ENCODE measurements at regions not wholly inside any gene's neighbourhood (a gene's known extent, or its start where the extent isn't known, plus 50 kb on each side); places are given as distances from the start of the nearest gene placed in this dataset.

DNA sequence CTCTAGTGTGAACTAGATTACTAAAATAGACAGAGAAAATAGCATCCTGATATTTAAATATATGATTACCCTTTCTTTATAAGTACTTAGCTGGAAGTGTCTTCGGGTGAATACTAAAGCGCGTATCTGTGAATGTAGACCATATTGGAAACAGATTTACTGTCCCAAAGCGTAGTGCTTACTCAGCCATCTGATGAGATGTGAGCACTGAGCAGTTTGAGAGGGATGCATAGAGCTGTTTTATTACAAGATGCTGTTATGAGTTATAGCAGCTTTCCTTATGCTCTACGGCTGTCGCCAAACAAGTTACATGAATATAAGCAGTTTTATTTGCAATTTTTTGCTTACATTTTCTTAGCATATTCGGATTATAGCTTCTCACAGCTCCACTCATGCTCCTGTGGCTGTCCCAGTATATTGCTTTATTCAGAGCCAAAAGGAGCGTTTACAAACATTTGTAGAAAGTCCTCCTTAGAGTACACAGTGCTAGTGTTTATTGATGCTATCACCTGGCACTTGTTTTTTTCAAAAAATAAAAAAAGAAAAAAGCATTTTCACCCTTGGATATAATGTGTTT is 981.4 kb upstream of the WWC1 start:
- Histone ChIP-seq H3K4me3 (replicated peaks in 1 of 3; ENCODE audit: insufficient read depth in 1 of 3, low read depth in 1 of 3, low read length in 3 of 3) (no peak overlapping the region), H3K27ac (ENCODE audit: insufficient read depth, low read depth, low read length) (no peak overlapping the region), H3K9me1 (replicated peaks; ENCODE audit: control insufficient read depth, extremely low read depth, insufficient read depth, low read length) (no peaks in the 10 kb centered on the region), H3K4me2 (ENCODE audit: insufficient read depth, low read length) (no peak overlapping the region), H3K36me3 (ENCODE audit: control insufficient read depth in 2 of 2, extremely low read depth in 1 of 2, insufficient read depth in 2 of 2, low read length in 2 of 2) (no peaks in the 10 kb centered on the region), H2AFZ (ENCODE audit: low read depth, low read length) (no peak overlapping the region), H3K79me2 (ENCODE audit: control insufficient read depth, insufficient read depth, low read length) (no peaks in the 10 kb centered on the region), H3K27me3 (ENCODE audit: control insufficient read depth in 2 of 2, insufficient read depth in 2 of 2, low read length in 2 of 2) (peaks cover 0 to 4% of the 10 kb centered on the region in 2 experiments), H4K20me1 (replicated peaks; ENCODE audit: control insufficient read depth, extremely low read depth, insufficient read depth, low read length) (no peaks in the 10 kb centered on the region), H3K4me1 (ENCODE audit: control insufficient read depth, extremely low read depth, insufficient read depth, low read length) (no peaks in the 10 kb centered on the region), H3K9me3 (replicated peaks; ENCODE audit: control insufficient read depth, insufficient read depth, low read length) (no peaks in the 10 kb centered on the region), H3K9ac (replicated peaks; ENCODE audit: extremely low read depth, insufficient read depth, low read length) (no peak overlapping the region)
- no peak for DNase-seq (ENCODE audit: low read depth, low spot score)
- dilution Hi-C loops (cut with MboI; ENCODE audit: extremely low pct_ligation_motif_present, low sequenced_read_pairs) (no loop called here), intact Hi-C loops (cut with micrococcal nuclease) (no loop called here)
- TF ChIP-seq GATA2 (IDR thresholded peaks at IDR 0.05; ENCODE audit: insufficient read depth, insufficient read length, low read depth, low read length) (no peak), POLR2A (IDR thresholded peaks at IDR 0.05; ENCODE audit: low read depth, low read length) (no peak), POLR2AphosphoS5 (IDR thresholded peaks at IDR 0.05; ENCODE audit: insufficient read depth, low read depth, low read length) (no peak)
- TF ChIP-seq, protein P1, sequence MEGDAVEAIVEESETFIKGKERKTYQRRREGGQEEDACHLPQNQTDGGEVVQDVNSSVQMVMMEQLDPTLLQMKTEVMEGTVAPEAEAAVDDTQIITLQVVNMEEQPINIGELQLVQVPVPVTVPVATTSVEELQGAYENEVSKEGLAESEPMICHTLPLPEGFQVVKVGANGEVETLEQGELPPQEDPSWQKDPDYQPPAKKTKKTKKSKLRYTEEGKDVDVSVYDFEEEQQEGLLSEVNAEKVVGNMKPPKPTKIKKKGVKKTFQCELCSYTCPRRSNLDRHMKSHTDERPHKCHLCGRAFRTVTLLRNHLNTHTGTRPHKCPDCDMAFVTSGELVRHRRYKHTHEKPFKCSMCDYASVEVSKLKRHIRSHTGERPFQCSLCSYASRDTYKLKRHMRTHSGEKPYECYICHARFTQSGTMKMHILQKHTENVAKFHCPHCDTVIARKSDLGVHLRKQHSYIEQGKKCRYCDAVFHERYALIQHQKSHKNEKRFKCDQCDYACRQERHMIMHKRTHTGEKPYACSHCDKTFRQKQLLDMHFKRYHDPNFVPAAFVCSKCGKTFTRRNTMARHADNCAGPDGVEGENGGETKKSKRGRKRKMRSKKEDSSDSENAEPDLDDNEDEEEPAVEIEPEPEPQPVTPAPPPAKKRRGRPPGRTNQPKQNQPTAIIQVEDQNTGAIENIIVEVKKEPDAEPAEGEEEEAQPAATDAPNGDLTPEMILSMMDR (IDR thresholded peaks at IDR 0.05; ENCODE audit: extremely low read depth in 1 of 2, insufficient read depth in 1 of 2, low read depth in 1 of 2, low read length in 2 of 2), result no peak
- TF ChIP-seq, protein P2, sequence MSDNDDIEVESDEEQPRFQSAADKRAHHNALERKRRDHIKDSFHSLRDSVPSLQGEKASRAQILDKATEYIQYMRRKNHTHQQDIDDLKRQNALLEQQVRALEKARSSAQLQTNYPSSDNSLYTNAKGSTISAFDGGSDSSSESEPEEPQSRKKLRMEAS (IDR thresholded peaks at IDR 0.05; ENCODE audit: insufficient read depth, insufficient read length), result no peak
- ChIA-PET POLR2A (no interaction called here), CTCF (no interaction called here)
- BruUV-seq (replicated peaks), result no TSS peak
- no peak for FAIRE-seq

DNA sequence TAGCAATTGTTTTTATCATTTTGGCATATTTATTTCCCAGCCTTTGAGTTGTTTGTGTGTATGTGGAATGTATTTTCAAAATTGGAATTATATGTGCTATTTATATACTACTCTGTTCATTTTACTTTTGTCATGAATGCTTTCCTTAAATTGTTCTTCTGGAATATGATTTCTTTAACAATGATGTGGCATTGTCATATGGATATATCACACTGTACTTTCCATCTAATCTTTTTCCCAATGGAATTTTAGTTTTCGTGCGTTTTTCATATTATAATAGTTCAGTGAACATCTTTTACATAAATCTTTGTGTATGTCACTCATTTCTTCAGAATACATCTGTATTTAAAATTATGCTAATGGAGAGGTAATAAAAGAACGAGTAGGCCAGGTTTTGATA is 980.1 kb upstream of the WWC1 start:
- H2AFZ ChIP-seq (ENCODE audit: low read depth, low read length), result no peak overlapping the region
- TF ChIP-seq, protein P2 (IDR thresholded peaks at IDR 0.05; ENCODE audit: insufficient read depth, insufficient read length), result no peak
- TF ChIP-seq, protein P1 (IDR thresholded peaks at IDR 0.05; ENCODE audit: extremely low read depth in 1 of 2, insufficient read depth in 1 of 2, low read depth in 1 of 2, low read length in 2 of 2), result no peak
- TF ChIP-seq POLR2A (IDR thresholded peaks at IDR 0.05; ENCODE audit: low read depth, low read length) (no peak), GATA2 (IDR thresholded peaks at IDR 0.05; ENCODE audit: insufficient read depth, insufficient read length, low read depth, low read length) (no peak), POLR2AphosphoS5 (IDR thresholded peaks at IDR 0.05; ENCODE audit: insufficient read depth, low read depth, low read length) (no peak), JUN (IDR thresholded peaks at IDR 0.05; ENCODE audit: borderline replicate concordance, insufficient read depth, insufficient read length, low read depth) (no peak), EZH2 (IDR thresholded peaks at IDR 0.05; ENCODE audit: borderline replicate concordance, low read depth, low read length, severe bottlenecking) (no peak), MYC (IDR thresholded peaks at IDR 0.05; ENCODE audit: low read depth, low read length) (no peak), FOS (IDR thresholded peaks at IDR 0.05; ENCODE audit: borderline replicate concordance, insufficient read depth, low read length) (no peak)
- no TSS peak for BruUV-seq (replicated peaks)
- FAIRE-seq (no peak), DNase-seq (ENCODE audit: low read depth, low spot score) (no peak)
- H3K9me3 ChIP-seq (replicated peaks; ENCODE audit: control insufficient read depth, insufficient read depth, low read length), result no peaks in the 10 kb centered on the region
- H3K9me1 ChIP-seq (replicated peaks; ENCODE audit: control insufficient read depth, extremely low read depth, insufficient read depth, low read length), result no peaks in the 10 kb centered on the region
- H3K79me2 ChIP-seq (ENCODE audit: control insufficient read depth, insufficient read depth, low read length), result no peaks in the 10 kb centered on the region
- H3K27ac ChIP-seq (ENCODE audit: insufficient read depth, low read depth, low read length), result no peak overlapping the region
- no peaks in the 10 kb centered on the region for H3K27me3 ChIP-seq (ENCODE audit: control insufficient read depth in 2 of 2, insufficient read depth in 2 of 2, low read length in 2 of 2)
- no peaks in the 10 kb centered on the region for H3K4me1 ChIP-seq (ENCODE audit: control insufficient read depth, extremely low read depth, insufficient read depth, low read length)
- dilution Hi-C loops (cut with MboI; ENCODE audit: extremely low pct_ligation_motif_present, low sequenced_read_pairs) (no loop called here), intact Hi-C loops (cut with micrococcal nuclease) (no loop called here)
- CTCF ChIA-PET, result no interaction called here
- no peak overlapping the region for H3K4me2 ChIP-seq (ENCODE audit: insufficient read depth, low read length)
- POLR2A ChIA-PET, result no interaction called here
- H3K36me3 ChIP-seq (ENCODE audit: control insufficient read depth in 2 of 2, extremely low read depth in 1 of 2, insufficient read depth in 2 of 2, low read length in 2 of 2), result no peaks in the 10 kb centered on the region
- H3K9ac ChIP-seq (replicated peaks; ENCODE audit: extremely low read depth, insufficient read depth, low read length), result no peak overlapping the region
- no peak overlapping the region for H3K4me3 ChIP-seq (replicated peaks in 1 of 3; ENCODE audit: insufficient read depth in 1 of 3, low read depth in 1 of 3, low read length in 3 of 3)
- H4K20me1 ChIP-seq (replicated peaks; ENCODE audit: control insufficient read depth, extremely low read depth, insufficient read depth, low read length), result no peaks in the 10 kb centered on the region

Data from endothelial cell of umbilical vein (primary cell).